AG04449 (cell line): ENCODE measurements at regions not wholly inside any gene's neighbourhood (a gene's known extent, or its start where the extent isn't known, plus 50 kb on each side); places are given as distances from the start of the nearest gene placed in this dataset.

ENCODE experiments used
- CTCF ChIA-PET: fragments of 350-600 bp; formaldehyde crosslinking; extraction: SDS; loops from one replicate; lab custom pipeline; 2021; ENCODE audit warnings: antibody characterized with exemption; lab: Yijun Ruan, JAX
- POLR2A ChIA-PET: fragments of 400-600, 350-600 bp; formaldehyde crosslinking; extraction: SDS; loops from one replicate; lab custom pipeline; 2020; ENCODE audit warnings: antibody characterized with exemption, inconsistent platforms; lab: Yijun Ruan, JAX
- DNase-seq: peaks from one replicate; pipeline ENCODE4 v3.0.0-alpha.2; 2010; ENCODE audit warnings: low read depth, low spot score
- H3K4me3 ChIP-seq: 2 replicates; pipeline ENCODE4 v1.5.1; 2011; ENCODE audit warnings: low read depth, mild to moderate bottlenecking, control low read depth, low read length
- CTCF ChIP-seq: IDR thresholded peaks from one replicate; pipeline ENCODE4 v1.5.1; 2011; ENCODE audit warnings: mild to moderate bottlenecking, moderate library complexity, low read length, control low read depth, inconsistent platforms; ENCODE audit not compliant: insufficient read depth; ENCODE audit errors: missing control alignments

GRCh38 chr9:129353697-129354336 lies 175.8 kb upstream of the IER5L start:
- no peak for TF ChIP-seq CTCF
- CTCF ChIA-PET = interaction anchor here (1.2 to 1.9 kb wide), 2 partner anchors 215 to 257 kb away, joined by 5 read pairs; no protein-coding TSS in a partner anchor
- no peak for DNase-seq
- H3K4me3 ChIP-seq = no peak overlapping the region
- POLR2A ChIA-PET = interaction anchor here (1.4 kb wide), 1 partner anchor 176 kb away, joined by 3 read pairs; no protein-coding TSS in a partner anchor

- no peak for DNase-seq
These were observed 174.2 kb upstream of the IER5L start for GRCh38 chr9:129352146-129352865.

GRCh38 chr9:129351642-129352145 lies 173.6 kb upstream of the IER5L start:
- DNase-seq = no peak
- H3K4me3 ChIP-seq = peak overlapping the region; percentile 51
- ChIA-PET CTCF (interaction anchor here (1.9 kb wide), 1 partner anchor 178 kb away, joined by 8 read pairs; no protein-coding TSS in a partner anchor), POLR2A (no interaction called here)
- no peak for TF ChIP-seq CTCF

More at GRCh38 chr9:129352146-129352865, 174.2 kb upstream of the IER5L start:
- TF ChIP-seq CTCF = no peak
- ChIA-PET CTCF (interaction anchor here (0.9 to 1.9 kb wide), 4 partner anchors 178 to 259 kb away, joined by 3 to 8 read pairs (median 5); no protein-coding TSS in a partner anchor), POLR2A (interaction anchor here (1.4 kb wide), 1 partner anchor 175 kb away, joined by 3 read pairs; no protein-coding TSS in a partner anchor)
- H3K4me3 ChIP-seq = peak overlapping the region; percentile 51

GRCh38 chr9:129351058-129351641 lies 173.1 kb upstream of the IER5L start:
- DNase-seq = no peak
- no peak for TF ChIP-seq CTCF
- H3K4me3 ChIP-seq = no peak overlapping the region
- ChIA-PET POLR2A (no interaction called here), CTCF (no interaction called here)

- ChIA-PET CTCF (no interaction called here), POLR2A (no interaction called here)
- no peak for TF ChIP-seq CTCF
- no peak overlapping the region for H3K4me3 ChIP-seq
- no peak for DNase-seq
These were observed 172.3 kb upstream of the IER5L start for GRCh38 chr9:129350143-129350935.
